Activated CD4-positive, alpha-beta T cell treated with anti-CD3 and anti-CD28 coated beads, Interleukin-10, Interleukin-2, amounts not matched to agents 100 ng/mL and 50 ng/mL, durations not matched to agents 16 hours and 8 hours (primary cell): ENCODE measurements at regions not wholly inside any gene's neighbourhood (a gene's known extent, or its start where the extent isn't known, plus 50 kb on each side); places are given as distances from the start of the nearest gene placed in this dataset.

Source experiments
- DNase-seq: peaks from one replicate; pipeline ENCODE4 v3.0.0-alpha.2; 2020

- no peak for DNase-seq
Measured at GRCh38 chr20:56175884-56176283, 72.6 kb upstream of the MC3R start.

GRCh38 chr20:56178219-56178618 is 70.3 kb upstream of the MC3R start:
- DNase-seq = no peak

- DNase-seq = no peak
Measured at GRCh38 chr20:56179051-56179450, 69.5 kb upstream of the MC3R start.

- no peak for DNase-seq
Measured at GRCh38 chr20:56181583-56181982, 66.9 kb upstream of the MC3R start.

GRCh38 chr20:56187534-56188165 is 60.9 kb upstream of the MC3R start:
- no peak for DNase-seq

- DNase-seq = no peak
Measured at GRCh38 chr20:56194042-56194441, 54.5 kb upstream of the MC3R start.

- no peak for DNase-seq
Measured at GRCh38 chr20:56195946-56196345, 52.6 kb upstream of the MC3R start.
